GM12891 (cell line): ENCODE measurements at regions not wholly inside any gene's neighbourhood (a gene's known extent, or its start where the extent isn't known, plus 50 kb on each side); places are given as distances from the start of the nearest gene placed in this dataset.

Source experiments
- PAX5 ChIP-seq: IDR thresholded peaks from 2 replicates; pipeline ENCODE4 v1.6.1; 2011; ENCODE audit warnings: low read length, moderate library complexity, mild to moderate bottlenecking; ENCODE audit not compliant: insufficient read depth, severe bottlenecking
- POLR2A ChIP-seq: IDR thresholded peaks from 2 replicates; pipeline ENCODE4 v1.6.1; 2011; ENCODE audit warnings: low read depth, low read length, control low read depth
- POLR2AphosphoS5 ChIP-seq: IDR thresholded peaks from 2 replicates; pipeline ENCODE4 v1.6.1; 2011; ENCODE audit warnings: low read depth, low read length, control low read depth
- POU2F2 ChIP-seq: IDR thresholded peaks from 2 replicates; pipeline ENCODE4 v1.6.1; 2011; ENCODE audit warnings: low read depth, mild to moderate bottlenecking, control low read depth, low read length, moderate library complexity
- SPI1 ChIP-seq: IDR thresholded peaks from 2 replicates; pipeline ENCODE4 v1.6.1; 2011; ENCODE audit warnings: low read depth, low read length, control low read depth
- TAF1 ChIP-seq: IDR thresholded peaks from 2 replicates; pipeline ENCODE4 v1.6.1; 2011; ENCODE audit warnings: low read depth, low read length, control low read depth

DNA sequence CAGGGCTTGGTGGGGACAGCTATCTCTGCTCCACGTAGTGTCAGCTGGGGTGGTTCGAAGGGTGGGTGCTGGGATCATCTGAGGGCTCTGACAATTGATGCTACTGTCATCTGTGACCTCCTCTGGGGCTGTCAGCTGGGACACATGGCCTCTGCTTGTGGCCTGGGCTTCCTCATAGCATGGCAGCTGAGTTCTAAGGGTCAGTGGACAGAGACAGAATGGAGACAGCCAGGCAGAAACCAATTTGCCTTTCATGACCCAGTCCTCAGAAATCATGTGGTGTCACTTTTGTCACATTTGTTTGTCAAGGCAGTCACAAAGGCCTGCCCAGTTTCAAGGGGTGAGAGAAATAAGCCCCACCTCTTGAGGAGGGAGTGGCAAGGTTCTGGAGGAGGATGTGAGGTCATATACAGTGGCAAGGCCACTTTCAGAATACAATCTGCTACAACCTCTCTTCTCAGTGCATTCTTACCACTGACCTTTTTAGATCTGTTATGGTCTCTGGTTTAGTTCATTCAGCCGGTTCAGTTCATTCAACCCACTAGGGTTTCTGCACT lies 103.6 kb upstream of the BCOR start:
- TF ChIP-seq POLR2A (no peak), SPI1 (no peak), TAF1 (no peak), POLR2AphosphoS5 (no peak), POU2F2 (no peak), PAX5 (no peak)
